Ishikawa (cell line): ENCODE measurements at regions not wholly inside any gene's neighbourhood (a gene's known extent, or its start where the extent isn't known, plus 50 kb on each side); places are given as distances from the start of the nearest gene placed in this dataset.

Source experiments
- CREB1 ChIP-seq: IDR thresholded peaks from 2 replicates; pipeline ENCODE4 v1.6.1; 2012; ENCODE audit warnings: low read depth
- EP300 ChIP-seq: IDR thresholded peaks from 2 replicates; pipeline ENCODE4 v1.6.1; 2012; ENCODE audit warnings: borderline replicate concordance
- MAX ChIP-seq: IDR thresholded peaks from 2 replicates; pipeline ENCODE4 v1.6.1; 2012
- NFIC ChIP-seq: IDR thresholded peaks from 2 replicates; pipeline ENCODE4 v1.6.1; 2012
- RAD21 ChIP-seq: IDR thresholded peaks from 2 replicates; pipeline ENCODE4 v1.6.1; 2012; ENCODE audit warnings: low read depth
- REST ChIP-seq: IDR thresholded peaks from 2 replicates; pipeline ENCODE4 v1.6.1; 2012; ENCODE audit warnings: low read depth, mild to moderate bottlenecking
- TAF1 ChIP-seq: IDR thresholded peaks from 2 replicates; pipeline ENCODE4 v1.6.1; 2012; ENCODE audit warnings: low read depth, mild to moderate bottlenecking
- TCF12 ChIP-seq: IDR thresholded peaks from 2 replicates; pipeline ENCODE4 v1.6.1; 2012; ENCODE audit warnings: low read depth
- TEAD4 ChIP-seq: IDR thresholded peaks from 2 replicates; pipeline ENCODE4 v1.6.1; 2012
- USF1 ChIP-seq: IDR thresholded peaks from 2 replicates; pipeline ENCODE4 v1.6.1; 2012
- YY1 ChIP-seq: IDR thresholded peaks from 2 replicates; pipeline ENCODE4 v1.6.1; 2012; ENCODE audit warnings: low read depth
- ZBTB7A ChIP-seq: IDR thresholded peaks from 2 replicates; pipeline ENCODE4 v1.6.1; 2012; ENCODE audit warnings: low read depth

- TF ChIP-seq EP300 (no peak), TAF1 (no peak), MAX (no peak), REST (no peak), USF1 (no peak), CREB1 (no peak), TEAD4 (no peak), YY1 (no peak), ZBTB7A (no peak), NFIC (no peak), TCF12 (no peak), RAD21 (no peak)
Observed at GRCh38 chr3:30204126-30204525, 402.3 kb upstream of the TGFBR2 start.
